HCT116 (cell line): ENCODE measurements at regions not wholly inside any gene's neighbourhood (a gene's known extent, or its start where the extent isn't known, plus 50 kb on each side); places are given as distances from the start of the nearest gene placed in this dataset.

ENCODE experiments used
- CTCF ChIP-seq, 3 experiments: fragments of 200-600 bp in 1 of 3; sonication (generic) in 1 of 3; IDR thresholded peaks in 2 of 3; conservative IDR thresholded peaks in 1 of 3; 2 replicates each; pipeline ENCODE4 v1.5.1; 2012 to 2017; ENCODE audit warnings: low read depth in 2 of 3, low read length in 2 of 3, antibody characterized with exemption in 1 of 3, borderline replicate concordance in 1 of 3, control low read depth in 1 of 3, mild to moderate bottlenecking in 1 of 3, mixed read lengths in 1 of 3, mixed run types in 1 of 3, moderate library complexity in 1 of 3; ENCODE audit not compliant: insufficient read depth in 1 of 3
- EZH2 ChIP-seq: fragments of 200-600 bp; sonication (generic); IDR thresholded peaks from 2 replicates; pipeline ENCODE4 v1.6.1; 2017; ENCODE audit warnings: antibody characterized with exemption, mixed run types
- MAX ChIP-seq: IDR thresholded peaks from 2 replicates; pipeline ENCODE4 v1.6.1; 2012
- POLR2A ChIP-seq: IDR thresholded peaks from 2 replicates; pipeline ENCODE4 v1.7.0; 2011; ENCODE audit warnings: borderline replicate concordance; ENCODE audit not compliant: insufficient read depth, insufficient read length; ENCODE audit errors: extremely low read depth
- POLR2AphosphoS5 ChIP-seq: IDR thresholded peaks from 2 replicates; pipeline ENCODE4 v1.6.1; 2011; ENCODE audit warnings: mild to moderate bottlenecking, low read depth, low read length, moderate library complexity
- REST ChIP-seq: IDR thresholded peaks from 2 replicates; pipeline ENCODE4 v1.6.1; 2012; ENCODE audit warnings: low read depth
- SIN3A ChIP-seq: IDR thresholded peaks from 2 replicates; pipeline ENCODE4 v1.6.1; 2012; ENCODE audit warnings: low read depth

- TF ChIP-seq REST (no peak), CTCF (IDR thresholded peaks at IDR 0.05 in 2 of 3, conservative IDR thresholded peaks at IDR 0.05 in 1 of 3; ENCODE audit: borderline replicate concordance in 1 of 3, insufficient read depth in 1 of 3, low read depth in 2 of 3, low read length in 2 of 3) (no peak), SIN3A (no peak), POLR2AphosphoS5 (no peak), MAX (no peak), EZH2 (no peak), POLR2A (no peak)
These were observed 213.6 kb downstream of the KLF6 start for GRCh38 chr10:3571310-3571825.
